MM.1S (cell line): ENCODE measurements at regions not wholly inside any gene's neighbourhood (a gene's known extent, or its start where the extent isn't known, plus 50 kb on each side); places are given as distances from the start of the nearest gene placed in this dataset.

Experiments used
- DNase-seq: peaks from one replicate; pipeline ENCODE4 v3.0.0-alpha.2; 2015
- H2AFZ ChIP-seq: fragments of 300-600 bp; sonication (generic); 2 replicates; pipeline ENCODE4 v1.6.0; 2016; ENCODE audit warnings: antibody characterized with exemption, low read length
- H3F3A ChIP-seq: fragments of 300-600 bp; sonication (generic); 2 replicates; pipeline ENCODE4 v1.6.1; 2016; ENCODE audit warnings: mild to moderate bottlenecking, antibody characterized with exemption, low read length, moderate library complexity, mixed read lengths; ENCODE audit not compliant: insufficient read depth
- H3K27ac ChIP-seq: fragments of 300-600 bp; sonication (generic); 2 replicates; pipeline ENCODE4 v1.5.1; 2016; ENCODE audit warnings: mild to moderate bottlenecking, low read length
- H3K27me3 ChIP-seq: fragments of 300-600 bp; sonication (generic); replicated peaks from 2 replicates; pipeline ENCODE4 v1.6.0; 2016; ENCODE audit warnings: low read length; ENCODE audit not compliant: insufficient read depth
- H3K36me3 ChIP-seq: fragments of 300-600 bp; sonication (generic); replicated peaks from 2 replicates; pipeline ENCODE4 v1.6.1; 2016; ENCODE audit warnings: mild to moderate bottlenecking, low read length, mixed read lengths; ENCODE audit not compliant: insufficient read depth
- H3K4me1 ChIP-seq: fragments of 300-600 bp; sonication (generic); 2 replicates; pipeline ENCODE4 v1.6.1; 2016; ENCODE audit warnings: low read length, mixed read lengths
- H3K4me2 ChIP-seq: fragments of 300-600 bp; sonication (generic); 2 replicates; pipeline ENCODE4 v1.6.0; 2016; ENCODE audit warnings: low read depth, low read length
- H3K4me3 ChIP-seq: fragments of 300-600 bp; sonication (generic); 2 replicates; pipeline ENCODE4 v1.5.1; 2016; ENCODE audit warnings: low read length, mixed read lengths
- H3K79me2 ChIP-seq: fragments of 300-600 bp; sonication (generic); 2 replicates; pipeline ENCODE4 v1.6.1; 2016; ENCODE audit warnings: mixed run types, low read length, mixed read lengths
- H3K9ac ChIP-seq: fragments of 300-600 bp; sonication (generic); 2 replicates; pipeline ENCODE4 v1.6.1; 2016; ENCODE audit warnings: low read length, mixed read lengths
- H3K9me2 ChIP-seq: fragments of 300-600 bp; sonication (generic); replicated peaks from 2 replicates; pipeline ENCODE4 v1.6.1; 2016; ENCODE audit warnings: mild to moderate bottlenecking, low read length, mixed read lengths; ENCODE audit not compliant: insufficient read depth
- H3K9me3 ChIP-seq: fragments of 300-600 bp; sonication (generic); replicated peaks from 2 replicates; pipeline ENCODE4 v1.6.1; 2016; ENCODE audit warnings: mild to moderate bottlenecking, low read length, mixed read lengths; ENCODE audit not compliant: insufficient read depth
- H4K20me1 ChIP-seq: fragments of 300-600 bp; sonication (generic); 2 replicates; pipeline ENCODE4 v1.6.1; 2016; ENCODE audit warnings: mild to moderate bottlenecking, low read length, moderate library complexity, mixed read lengths; ENCODE audit not compliant: insufficient read depth
- CTCF ChIP-seq: fragments of 300-600 bp; sonication (generic); IDR thresholded peaks from 2 replicates; pipeline ENCODE4 v1.5.1; 2016; ENCODE audit warnings: antibody characterized with exemption, low read length, mixed read lengths
- EZH2 ChIP-seq: fragments of 300-600 bp; sonication (generic); optimal IDR thresholded peaks from 2 replicates; pipeline ENCODE3; 2017; ENCODE audit warnings: low read depth, mild to moderate bottlenecking, antibody characterized with exemption, low read length, mixed read lengths
- EZH2phosphoT487 ChIP-seq: fragments of 300-600 bp; sonication (generic); IDR thresholded peaks from 2 replicates; pipeline ENCODE4 v1.6.1; 2018; ENCODE audit warnings: antibody characterized with exemption, low read length

DNA sequence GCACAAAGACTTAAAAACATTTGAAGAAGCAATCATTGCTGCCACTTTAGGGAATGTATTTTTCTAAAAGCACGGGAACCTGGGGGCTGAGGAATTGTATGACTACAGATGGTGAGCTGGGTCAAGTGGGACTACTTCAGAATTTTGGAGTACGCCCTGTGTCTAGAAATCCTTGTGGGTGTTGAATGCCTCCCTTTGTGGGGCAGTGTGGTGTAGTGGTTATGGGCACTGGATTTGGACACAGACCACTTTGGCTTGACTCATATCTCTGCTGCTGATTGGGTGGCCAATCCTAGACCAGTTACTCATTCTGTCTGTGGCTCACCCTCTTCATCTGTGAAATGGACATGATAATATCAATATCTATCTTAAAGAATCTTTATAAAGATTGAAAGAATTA, 155.0 kb upstream of the RPS6KA3 start:
- no peaks in the 10 kb centered on the region for H3K9me3 ChIP-seq
- no peaks in the 10 kb centered on the region for H4K20me1 ChIP-seq
- H3K9me2 ChIP-seq = no peaks in the 10 kb centered on the region
- H3K27ac ChIP-seq = no peak overlapping the region
- H3K4me3 ChIP-seq = no peak overlapping the region
- H3K36me3 ChIP-seq = no peaks in the 10 kb centered on the region
- no peaks in the 10 kb centered on the region for H3K27me3 ChIP-seq
- no peak overlapping the region for H3K4me2 ChIP-seq
- H2AFZ ChIP-seq = no peak overlapping the region
- no peaks in the 10 kb centered on the region for H3K79me2 ChIP-seq
- no peaks in the 10 kb centered on the region for H3F3A ChIP-seq
- no peak for DNase-seq
- TF ChIP-seq EZH2phosphoT487 (no peak), EZH2 (no peak), CTCF (no peak)
- H3K9ac ChIP-seq = no peak overlapping the region
- no peaks in the 10 kb centered on the region for H3K4me1 ChIP-seq

DNA sequence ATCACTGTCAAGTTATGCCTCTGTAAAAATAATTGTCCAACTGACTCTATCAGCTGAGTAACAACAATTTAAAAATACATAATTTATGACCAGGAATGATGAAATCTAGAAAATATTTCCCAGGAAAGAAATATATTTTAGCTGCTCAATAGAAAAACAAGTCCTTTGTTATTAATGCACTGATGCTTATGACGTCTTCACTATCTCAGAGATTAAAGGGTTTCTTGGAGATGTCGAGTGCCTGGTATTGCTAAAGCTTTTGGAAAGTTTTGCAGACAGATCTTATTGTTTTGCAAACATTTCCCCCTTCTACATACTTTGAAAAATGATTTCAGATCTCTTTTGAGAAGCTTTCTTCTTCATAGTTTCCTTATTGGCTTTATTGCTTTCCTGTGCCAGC, 154.6 kb upstream of the RPS6KA3 start:
- H3K27ac ChIP-seq = no peak overlapping the region
- DNase-seq = no peak
- H3K36me3 ChIP-seq = no peaks in the 10 kb centered on the region
- H3K79me2 ChIP-seq = no peaks in the 10 kb centered on the region
- no peak overlapping the region for H2AFZ ChIP-seq
- no peak overlapping the region for H3K4me3 ChIP-seq
- no peaks in the 10 kb centered on the region for H3F3A ChIP-seq
- H3K9me3 ChIP-seq = no peaks in the 10 kb centered on the region
- H3K27me3 ChIP-seq = no peaks in the 10 kb centered on the region
- H3K9me2 ChIP-seq = no peaks in the 10 kb centered on the region
- H3K9ac ChIP-seq = no peak overlapping the region
- no peak overlapping the region for H3K4me2 ChIP-seq
- H4K20me1 ChIP-seq = no peaks in the 10 kb centered on the region
- H3K4me1 ChIP-seq = no peaks in the 10 kb centered on the region
- TF ChIP-seq EZH2 = no peak
- TF ChIP-seq EZH2phosphoT487 = no peak
- no peak for TF ChIP-seq CTCF

- H3K79me2 ChIP-seq = no peaks in the 10 kb centered on the region
- no peak for DNase-seq
- no peak overlapping the region for H3K9ac ChIP-seq
- TF ChIP-seq EZH2phosphoT487 (no peak), CTCF (no peak)
- H3K9me2 ChIP-seq = no peaks in the 10 kb centered on the region
- H4K20me1 ChIP-seq = no peaks in the 10 kb centered on the region
- H3K4me3 ChIP-seq = no peak overlapping the region
- no peak overlapping the region for H3K27ac ChIP-seq
- no peak overlapping the region for H2AFZ ChIP-seq
- H3K27me3 ChIP-seq = no peaks in the 10 kb centered on the region
- H3K9me3 ChIP-seq = no peaks in the 10 kb centered on the region
- H3K4me1 ChIP-seq = no peaks in the 10 kb centered on the region
- H3K4me2 ChIP-seq = no peak overlapping the region
- H3F3A ChIP-seq = no peaks in the 10 kb centered on the region
- no peaks in the 10 kb centered on the region for H3K36me3 ChIP-seq
These were observed 153.3 kb upstream of the RPS6KA3 start for GRCh38 chrX:20420058-20420457.
